ENCODE measurements at regions not wholly inside any gene's neighbourhood (a gene's known extent, or its start where the extent isn't known, plus 50 kb on each side); places are given as distances from the start of the nearest gene placed in this dataset.

- Histone ChIP-seq H2AFZ (ENCODE audit: low read length) (no peak overlapping the region), H3K18ac (ENCODE audit: insufficient read length, low read depth, low read length) (no peak overlapping the region), H3K56ac (ENCODE audit: insufficient read length, low read depth, low read length) (no peak overlapping the region), H4K20me1 (ENCODE audit: control insufficient read depth, insufficient read depth, insufficient read length) (no peaks in the 10 kb centered on the region), H4K8ac (replicated peaks; ENCODE audit: insufficient read length, low read depth, low read length) (no peak overlapping the region), H2BK15ac (ENCODE audit: low read depth, low read length) (no peak overlapping the region), H2BK5ac (ENCODE audit: insufficient read length, low read length) (no peak overlapping the region), H2BK12ac (ENCODE audit: insufficient read length, low read depth, low read length) (no peak overlapping the region), H4K91ac (ENCODE audit: insufficient read length, low read depth, low read length) (no peak overlapping the region), H3K4me1 (ENCODE audit: insufficient read depth, low read length) (no peaks in the 10 kb centered on the region; the same call in 1 of the 2 replicates), H3K23me2 (ENCODE audit: insufficient read length, low read depth, low read length, poor library complexity, severe bottlenecking) (peaks cover 19% of the 10 kb centered on the region), H4K5ac (ENCODE audit: insufficient read length, low read depth, low read length) (no peak overlapping the region), H3K23ac (ENCODE audit: insufficient read length, low read depth, low read length) (no peak overlapping the region), H3K79me1 (ENCODE audit: insufficient read depth, low read depth, low read length, poor library complexity, severe bottlenecking) (no peaks in the 10 kb centered on the region), H3K4ac (ENCODE audit: low read depth, low read length) (no peak overlapping the region), H3K9ac (ENCODE audit: extremely low read depth, insufficient read length, low read length) (no peak overlapping the region), H2BK120ac (ENCODE audit: low read depth, low read length, poor library complexity, severe bottlenecking) (no peak overlapping the region), H3T11ph (ENCODE audit: low read length) (no peak overlapping the region), H2AK5ac (ENCODE audit: insufficient read length, low read length) (no peak overlapping the region), H3K9me3 (ENCODE audit: control insufficient read depth, low read depth, low read length) (no peaks in the 10 kb centered on the region), H3K14ac (ENCODE audit: insufficient read depth, low read length) (no peak overlapping the region), H2BK20ac (ENCODE audit: low read depth, low read length, poor library complexity, severe bottlenecking) (no peak overlapping the region), H3K4me2 (ENCODE audit: insufficient read depth, insufficient read length, low read length) (no peak overlapping the region), H3K27me3 (ENCODE audit: insufficient read depth, low read length) (peaks cover 13% of the 10 kb centered on the region; the same call in 1 of the 2 replicates), H3K27ac (ENCODE audit: insufficient read length, low read depth, low read length) (no peak overlapping the region), H3K79me2 (ENCODE audit: insufficient read depth, low read length) (no peaks in the 10 kb centered on the region)
- Mint-ChIP-seq H3K27ac (no peak overlapping the region), H3K4me3 (no peak overlapping the region), H3K36me3 (ENCODE audit: insufficient read depth in 1 of 3, low read depth in 3 of 3) (no peaks in the 10 kb centered on the region), H3K4me1 (peaks cover 17% of the 10 kb centered on the region in 2 experiments), H3K9me3 (no peaks in the 10 kb centered on the region), H3K27me3 (ENCODE audit: low read depth) (peaks cover 51% of the 10 kb centered on the region)
- no peak for DNase-seq
- TF ChIP-seq, protein P1, sequence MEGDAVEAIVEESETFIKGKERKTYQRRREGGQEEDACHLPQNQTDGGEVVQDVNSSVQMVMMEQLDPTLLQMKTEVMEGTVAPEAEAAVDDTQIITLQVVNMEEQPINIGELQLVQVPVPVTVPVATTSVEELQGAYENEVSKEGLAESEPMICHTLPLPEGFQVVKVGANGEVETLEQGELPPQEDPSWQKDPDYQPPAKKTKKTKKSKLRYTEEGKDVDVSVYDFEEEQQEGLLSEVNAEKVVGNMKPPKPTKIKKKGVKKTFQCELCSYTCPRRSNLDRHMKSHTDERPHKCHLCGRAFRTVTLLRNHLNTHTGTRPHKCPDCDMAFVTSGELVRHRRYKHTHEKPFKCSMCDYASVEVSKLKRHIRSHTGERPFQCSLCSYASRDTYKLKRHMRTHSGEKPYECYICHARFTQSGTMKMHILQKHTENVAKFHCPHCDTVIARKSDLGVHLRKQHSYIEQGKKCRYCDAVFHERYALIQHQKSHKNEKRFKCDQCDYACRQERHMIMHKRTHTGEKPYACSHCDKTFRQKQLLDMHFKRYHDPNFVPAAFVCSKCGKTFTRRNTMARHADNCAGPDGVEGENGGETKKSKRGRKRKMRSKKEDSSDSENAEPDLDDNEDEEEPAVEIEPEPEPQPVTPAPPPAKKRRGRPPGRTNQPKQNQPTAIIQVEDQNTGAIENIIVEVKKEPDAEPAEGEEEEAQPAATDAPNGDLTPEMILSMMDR (conservative IDR thresholded peaks at IDR 0.05), result no peak
- no CpG with 5 or more reads among the region's 2 CpGs for WGBS (ENCODE audit: extremely low coverage, insufficient read length, low lambda C conversion rate)
Observed at GRCh38 chr18:34981487-34981886, 59.7 kb upstream of the MAPRE2 start.
